Stimulated activated naive CD8-positive, alpha-beta T cell treated with anti-CD3 and anti-CD28 coated beads, Interleukin-15, Interleukin-2, amounts not matched to agents 100 ng/mL and 50 ng/mL, for 24 hours (primary cell): ENCODE measurements at regions not wholly inside any gene's neighbourhood (a gene's known extent, or its start where the extent isn't known, plus 50 kb on each side); places are given as distances from the start of the nearest gene placed in this dataset.
"Not testable (repeated sequence)": the region's sequence is repeated elsewhere in the genome, so short reads cannot be mapped to it uniquely, and the experiment has no call there.

Experiments
- H3K27ac Mint-ChIP-seq: one replicate; pipeline ENCODE4 v1.8.0; 2021; ENCODE audit warnings: mild to moderate bottlenecking, mixed read lengths
- H3K27me3 Mint-ChIP-seq: one replicate; pipeline ENCODE4 v1.8.0; 2021; ENCODE audit warnings: mixed read lengths
- H3K36me3 Mint-ChIP-seq: one replicate; pipeline ENCODE4 v1.8.0; 2021; ENCODE audit warnings: low read depth, mixed read lengths
- H3K4me1 Mint-ChIP-seq: one replicate; pipeline ENCODE4 v1.8.0; 2021; ENCODE audit warnings: low read depth, mixed read lengths
- H3K4me3 Mint-ChIP-seq: one replicate; pipeline ENCODE4 v1.8.0; 2021; ENCODE audit warnings: mild to moderate bottlenecking, mixed read lengths
- H3K9me3 Mint-ChIP-seq: one replicate; pipeline ENCODE4 v1.8.0; 2021; ENCODE audit warnings: mixed read lengths

DNA sequence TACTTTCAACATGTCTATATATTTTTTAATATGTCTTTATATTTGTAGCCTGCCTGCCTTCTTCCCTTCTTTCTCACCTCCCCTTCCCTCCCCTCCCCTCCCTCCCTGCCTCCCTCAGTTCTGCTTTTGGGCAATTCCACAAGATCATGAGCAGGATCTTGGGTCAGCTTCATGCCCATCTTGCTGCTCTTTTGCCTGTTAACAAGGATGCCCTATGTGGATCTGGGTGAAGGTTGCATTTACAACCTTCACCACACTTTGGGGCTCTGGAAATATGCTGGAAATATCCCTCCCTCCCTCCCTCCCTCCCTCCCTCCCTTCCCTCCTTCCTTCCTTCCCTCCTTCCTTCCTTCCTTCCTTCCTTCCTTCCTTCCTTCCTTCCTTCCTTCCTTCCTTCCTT, 334.1 kb upstream of the FAM98A start:
- no peaks in the 10 kb centered on the region for H3K4me1 Mint-ChIP-seq
- no peaks in the 10 kb centered on the region for H3K36me3 Mint-ChIP-seq
- no peaks in the 10 kb centered on the region for H3K27me3 Mint-ChIP-seq
- no peak overlapping the region for H3K27ac Mint-ChIP-seq
- no peak overlapping the region for H3K4me3 Mint-ChIP-seq
- no peaks in the 10 kb centered on the region for H3K9me3 Mint-ChIP-seq

DNA sequence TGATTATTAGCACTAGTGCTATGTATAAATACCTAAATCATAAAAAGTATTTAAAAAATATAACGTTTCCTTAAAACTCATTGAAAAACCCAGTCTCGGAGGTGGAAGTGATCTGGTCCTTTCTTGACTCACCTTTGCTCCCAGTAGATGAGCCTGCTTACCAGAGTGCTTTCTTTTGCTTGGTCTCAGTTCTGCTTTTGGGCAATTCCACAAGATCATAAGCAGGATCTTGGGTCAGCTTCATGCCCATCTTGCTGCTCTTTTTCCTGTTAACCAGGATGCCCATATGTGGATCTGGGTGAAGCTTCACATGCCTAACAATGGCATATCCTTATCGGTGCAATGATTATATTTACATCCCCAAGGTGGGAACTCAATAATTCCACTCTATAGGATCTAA, 332.1 kb upstream of the FAM98A start:
- Mint-ChIP-seq H3K4me3 (no peak overlapping the region), H3K4me1 (no peaks in the 10 kb centered on the region), H3K27ac (no peak overlapping the region), H3K36me3 (no peaks in the 10 kb centered on the region), H3K27me3 (no peaks in the 10 kb centered on the region), H3K9me3 (peaks cover 4% of the 10 kb centered on the region)

DNA sequence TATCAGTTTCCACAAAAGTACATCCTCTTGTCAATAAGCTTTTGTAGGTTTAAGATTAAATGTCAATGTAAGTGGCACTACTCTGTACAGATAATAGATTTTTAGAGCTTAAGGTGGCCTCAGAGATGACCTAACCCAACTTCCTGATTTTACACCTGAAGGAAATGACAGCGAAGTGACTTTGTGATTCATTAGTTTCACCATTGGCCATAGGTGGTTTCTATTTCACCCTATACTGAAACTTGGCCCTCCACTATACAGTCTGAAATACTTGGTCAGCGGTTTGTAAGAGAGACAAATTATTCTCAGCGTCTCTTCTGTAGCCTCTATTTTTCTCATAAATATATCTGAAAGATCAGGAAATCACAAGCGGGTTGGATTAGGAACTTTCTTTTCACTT, 330.4 kb upstream of the FAM98A start:
- Mint-ChIP-seq H3K9me3 (peaks cover 4% of the 10 kb centered on the region), H3K4me1 (no peaks in the 10 kb centered on the region), H3K27me3 (no peaks in the 10 kb centered on the region), H3K27ac (no peak overlapping the region), H3K4me3 (no peak overlapping the region), H3K36me3 (no peaks in the 10 kb centered on the region)

DNA sequence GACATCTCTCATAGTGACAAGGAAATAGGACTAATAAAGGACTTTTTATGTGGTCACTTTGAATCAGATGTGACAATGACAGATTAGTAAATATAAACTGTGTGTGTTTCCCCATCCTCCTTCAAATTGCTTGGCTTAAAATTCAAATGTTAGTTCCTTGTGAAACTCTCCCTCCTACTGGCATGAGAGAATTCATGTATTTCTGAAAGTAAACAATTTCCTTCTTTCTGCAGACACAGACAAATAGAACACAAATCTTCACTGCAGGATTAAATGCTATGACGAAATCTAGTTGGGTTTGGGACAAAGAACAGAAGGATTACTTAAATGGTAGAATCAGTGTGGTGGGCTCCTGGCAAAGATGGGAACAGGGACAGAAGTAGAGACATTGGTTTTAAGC, 328.7 kb upstream of the FAM98A start:
- Mint-ChIP-seq H3K27me3 (no peaks in the 10 kb centered on the region), H3K27ac (no peak overlapping the region), H3K4me1 (no peaks in the 10 kb centered on the region), H3K36me3 (no peaks in the 10 kb centered on the region), H3K9me3 (peaks cover 4% of the 10 kb centered on the region), H3K4me3 (no peak overlapping the region)

DNA sequence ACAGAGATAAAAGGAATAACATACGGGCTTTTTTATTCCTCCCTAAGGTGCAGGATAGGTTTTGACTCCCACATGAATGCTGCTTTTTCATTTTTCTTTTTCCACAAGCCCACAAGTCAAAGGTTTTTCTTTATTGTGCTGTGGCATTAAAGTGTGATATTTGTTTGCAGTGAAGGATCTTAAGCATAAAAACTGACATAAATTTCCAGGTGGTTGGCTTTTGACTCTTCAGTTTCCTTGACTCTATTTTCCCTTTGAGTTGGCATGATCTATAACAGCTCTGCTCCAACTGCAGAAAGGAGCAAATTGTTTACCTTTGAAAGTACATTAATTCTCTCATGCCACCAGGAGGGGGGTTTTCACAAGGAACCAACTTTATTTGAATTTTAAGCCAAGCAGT, 326.2 kb upstream of the FAM98A start:
- peaks cover 4% of the 10 kb centered on the region for H3K9me3 Mint-ChIP-seq
- H3K4me3 Mint-ChIP-seq: no peak overlapping the region
- H3K27me3 Mint-ChIP-seq: no peaks in the 10 kb centered on the region
- H3K4me1 Mint-ChIP-seq: no peaks in the 10 kb centered on the region
- H3K27ac Mint-ChIP-seq: no peak overlapping the region
- no peaks in the 10 kb centered on the region for H3K36me3 Mint-ChIP-seq

DNA sequence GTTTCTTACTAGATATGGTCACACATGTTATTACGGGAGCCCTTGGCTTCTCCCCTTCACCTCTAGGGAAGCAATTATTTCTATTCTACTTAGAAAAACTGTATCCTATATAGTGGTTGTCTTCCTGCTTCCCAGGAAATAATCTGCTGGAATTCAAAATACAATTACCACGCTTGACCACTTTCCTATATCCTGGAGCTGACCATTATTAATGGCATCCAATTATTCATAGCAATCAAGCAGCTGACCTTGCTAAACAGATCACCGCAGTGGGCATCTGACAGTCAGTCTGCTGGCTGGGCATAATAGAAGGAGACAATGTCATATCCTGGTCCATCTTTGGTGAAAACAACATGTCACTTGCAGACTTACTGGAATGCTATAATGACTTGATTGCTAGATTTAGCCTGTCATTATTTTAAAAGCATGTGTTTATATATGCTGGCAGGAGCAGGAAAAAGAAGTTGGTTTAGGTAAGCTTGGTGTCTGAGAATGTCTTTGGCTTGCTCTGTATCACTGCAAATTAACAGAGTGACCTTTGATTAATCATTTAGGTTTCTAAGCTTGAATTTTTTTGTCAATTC, 325.6 kb upstream of the FAM98A start:
- H3K9me3 Mint-ChIP-seq: peaks cover 4% of the 10 kb centered on the region
- H3K27me3 Mint-ChIP-seq: no peaks in the 10 kb centered on the region
- H3K36me3 Mint-ChIP-seq: no peaks in the 10 kb centered on the region
- no peaks in the 10 kb centered on the region for H3K4me1 Mint-ChIP-seq
- no peak overlapping the region for H3K27ac Mint-ChIP-seq
- H3K4me3 Mint-ChIP-seq: no peak overlapping the region

DNA sequence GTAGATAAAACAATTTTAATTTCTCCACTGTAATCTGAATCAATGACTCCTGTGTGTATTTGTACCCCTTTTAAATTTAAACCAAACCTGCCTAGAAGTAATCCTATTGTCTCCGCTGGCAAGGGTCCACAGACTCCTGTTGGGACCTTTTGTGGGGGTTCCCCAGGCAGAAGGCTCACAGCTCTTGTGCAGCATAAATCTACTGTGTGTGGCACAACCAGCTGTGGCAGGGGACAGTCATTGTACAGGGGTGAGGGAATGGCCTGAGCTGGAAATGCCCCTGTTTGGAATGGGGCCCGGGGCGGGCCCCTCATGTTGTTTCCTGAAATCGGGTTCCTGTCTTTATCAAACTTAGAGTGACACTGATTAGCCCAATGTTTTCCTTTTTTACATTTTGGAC, 318.2 kb upstream of the FAM98A start:
- H3K27ac Mint-ChIP-seq: no peak overlapping the region
- no peak overlapping the region for H3K4me3 Mint-ChIP-seq
- no peaks in the 10 kb centered on the region for H3K27me3 Mint-ChIP-seq
- H3K4me1 Mint-ChIP-seq: no peaks in the 10 kb centered on the region
- no peaks in the 10 kb centered on the region for H3K36me3 Mint-ChIP-seq
- peaks cover 26% of the 10 kb centered on the region for H3K9me3 Mint-ChIP-seq

DNA sequence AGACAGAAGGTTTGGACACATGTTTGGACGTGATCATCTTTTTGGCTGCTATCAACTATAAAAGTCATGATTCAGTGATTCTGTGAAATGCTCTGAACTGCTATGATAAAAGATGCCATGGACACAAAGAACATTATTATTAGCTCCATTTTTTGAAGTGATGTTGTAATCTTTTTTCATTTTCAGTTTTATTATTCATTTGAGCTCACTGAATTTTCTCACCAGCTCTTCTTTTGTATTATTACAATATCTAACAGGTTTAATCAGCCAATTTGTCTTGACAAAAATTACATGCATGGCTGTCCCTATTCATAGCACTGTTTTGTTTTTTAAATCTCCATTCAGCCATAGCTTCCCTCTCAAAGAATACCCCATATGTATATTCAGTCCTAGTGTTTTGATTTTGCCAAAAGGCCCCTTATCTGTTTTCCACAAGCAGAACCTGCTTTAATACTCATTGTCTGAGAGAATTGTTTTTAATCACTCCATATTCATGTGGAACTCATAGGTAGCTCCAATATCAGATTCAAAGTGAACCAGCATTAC, 314.0 kb upstream of the FAM98A start:
- Mint-ChIP-seq H3K9me3 (peaks cover 30% of the 10 kb centered on the region), H3K27ac (no peak overlapping the region), H3K4me3 (no peak overlapping the region), H3K27me3 (no peaks in the 10 kb centered on the region), H3K4me1 (no peaks in the 10 kb centered on the region), H3K36me3 (no peaks in the 10 kb centered on the region)

DNA sequence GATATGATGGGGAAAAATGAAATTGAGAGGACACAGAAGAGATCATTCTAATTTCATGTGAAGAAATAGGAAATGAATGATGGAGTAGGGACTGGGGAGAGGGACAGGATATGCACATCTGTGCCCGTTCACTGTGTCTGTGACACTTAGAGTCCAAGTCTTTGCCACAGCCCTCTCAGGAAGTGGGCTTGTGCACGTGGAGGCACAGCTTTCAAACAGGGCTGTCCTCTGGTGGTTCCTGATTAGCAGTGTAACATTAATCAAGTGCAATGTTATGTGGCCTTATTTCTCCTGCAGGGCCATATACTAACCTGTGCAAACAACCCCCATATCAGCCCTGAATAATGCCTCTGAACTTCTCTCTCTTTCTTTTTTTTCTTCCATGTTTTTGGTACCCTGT, 312.2 kb upstream of the FAM98A start:
- Mint-ChIP-seq H3K36me3 (no peaks in the 10 kb centered on the region), H3K4me3 (no peak overlapping the region), H3K4me1 (no peaks in the 10 kb centered on the region), H3K9me3 (peaks cover 30% of the 10 kb centered on the region), H3K27ac (no peak overlapping the region), H3K27me3 (no peaks in the 10 kb centered on the region)

DNA sequence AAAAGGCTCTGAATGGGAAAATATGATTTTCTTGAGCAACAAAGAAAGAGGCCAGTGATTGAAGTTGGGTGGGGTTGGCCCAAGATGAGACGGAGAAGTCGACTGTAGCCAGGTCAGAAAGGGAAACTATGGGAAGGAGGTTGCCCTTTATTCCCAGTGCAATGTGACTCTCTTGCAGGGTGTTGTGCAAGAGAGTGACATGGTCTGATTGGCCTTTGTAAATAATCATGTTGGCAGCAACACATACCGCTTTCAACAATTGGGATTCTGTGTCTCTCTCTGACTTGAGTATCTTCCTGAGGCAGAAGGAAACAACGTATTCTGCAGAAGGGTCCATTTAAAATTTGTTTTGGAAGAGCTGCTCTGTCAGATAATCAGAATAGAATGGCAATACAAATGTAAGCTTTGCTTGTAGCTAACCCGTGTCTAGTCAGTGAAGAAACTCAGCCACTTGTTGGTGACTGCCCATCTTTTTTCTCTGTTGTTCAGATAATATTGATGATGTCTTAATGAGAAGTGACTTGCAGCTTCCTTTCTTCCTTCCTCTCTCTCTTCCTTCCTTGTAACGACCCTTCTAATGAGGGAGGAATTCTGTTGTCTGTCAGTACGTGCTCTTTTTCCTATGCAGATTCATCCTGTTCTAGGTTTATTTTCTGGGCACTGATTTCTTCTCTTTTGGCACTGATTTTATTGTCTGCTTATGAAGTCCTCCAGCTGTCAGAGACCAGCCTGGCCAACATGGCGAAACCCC, 311.0 kb upstream of the FAM98A start:
- no peak overlapping the region for H3K4me3 Mint-ChIP-seq
- no peaks in the 10 kb centered on the region for H3K36me3 Mint-ChIP-seq
- H3K27me3 Mint-ChIP-seq: no peaks in the 10 kb centered on the region
- H3K27ac Mint-ChIP-seq: no peak overlapping the region
- H3K9me3 Mint-ChIP-seq: peaks cover 25% of the 10 kb centered on the region
- no peaks in the 10 kb centered on the region for H3K4me1 Mint-ChIP-seq

DNA sequence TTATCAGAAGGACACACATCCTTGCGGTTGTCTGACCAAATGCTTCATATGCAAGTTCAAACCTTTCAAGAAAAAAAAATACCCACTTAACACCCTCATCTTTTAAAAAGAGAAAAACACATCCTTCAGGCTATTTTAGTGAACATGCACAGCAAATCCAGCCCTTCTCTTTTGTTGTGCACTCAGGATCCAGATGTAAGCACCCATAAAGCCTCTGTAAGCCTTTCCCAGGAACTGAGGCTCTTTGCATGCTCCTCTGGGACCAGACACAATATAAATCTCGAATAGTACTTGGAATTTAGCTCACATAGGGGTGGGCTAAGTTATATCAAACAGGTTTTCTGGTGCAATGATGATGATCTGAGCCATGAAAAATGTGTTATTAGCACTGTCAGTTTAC, 308.8 kb upstream of the FAM98A start:
- no peaks in the 10 kb centered on the region for H3K36me3 Mint-ChIP-seq
- H3K27ac Mint-ChIP-seq: no peak overlapping the region
- H3K4me3 Mint-ChIP-seq: no peak overlapping the region
- no peaks in the 10 kb centered on the region for H3K4me1 Mint-ChIP-seq
- H3K9me3 Mint-ChIP-seq: peaks cover 7% of the 10 kb centered on the region
- no peaks in the 10 kb centered on the region for H3K27me3 Mint-ChIP-seq

DNA sequence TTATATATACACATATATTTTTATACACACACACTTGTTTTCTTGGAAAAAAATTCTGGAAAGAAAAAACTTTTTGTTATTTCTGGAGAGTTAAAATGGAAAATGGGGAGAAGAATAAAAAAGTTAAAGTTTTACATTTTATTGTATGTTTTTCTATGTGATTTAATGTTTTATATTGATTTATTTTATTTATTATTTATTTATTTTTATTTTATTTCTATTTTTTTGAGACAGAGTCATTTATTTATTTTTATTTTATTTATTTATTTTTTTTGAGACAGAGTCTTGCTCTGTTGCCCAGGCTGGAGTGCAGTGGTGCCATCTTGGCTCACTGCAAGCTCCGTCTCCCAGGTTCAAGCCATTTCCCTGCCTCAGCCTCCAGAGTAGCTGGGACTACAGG, 307.0 kb upstream of the FAM98A start:
- not testable (repeated sequence) for H3K27ac Mint-ChIP-seq, H3K27me3 Mint-ChIP-seq

DNA sequence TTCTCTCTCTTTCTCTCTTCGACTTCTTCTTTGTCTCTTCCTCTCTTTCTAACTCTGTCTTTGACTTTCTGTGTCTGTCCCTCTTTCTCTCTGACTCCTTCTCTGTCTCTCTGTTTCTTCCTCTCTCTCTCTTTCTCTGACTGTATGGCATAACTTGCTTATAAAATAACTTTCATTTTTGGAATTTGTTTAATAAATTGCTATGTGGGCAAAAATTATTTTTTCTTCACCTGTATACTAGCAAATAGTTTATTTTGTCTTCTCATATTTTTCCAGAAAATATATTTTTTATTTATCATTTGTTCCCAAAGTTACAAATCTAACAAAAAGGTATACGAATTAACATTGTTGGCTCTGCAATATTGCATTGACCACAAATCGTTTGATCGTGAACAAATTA, 305.7 kb upstream of the FAM98A start:
- Mint-ChIP-seq H3K9me3 (peaks cover 4% of the 10 kb centered on the region), H3K36me3 (no peaks in the 10 kb centered on the region), H3K27me3 (no peaks in the 10 kb centered on the region), H3K27ac (no peak overlapping the region), H3K4me1 (no peaks in the 10 kb centered on the region), H3K4me3 (no peak overlapping the region)

More for the DNA sequence above, 307.0 kb upstream of the FAM98A start:
- H3K4me3 Mint-ChIP-seq, H3K9me3 Mint-ChIP-seq, H3K36me3 Mint-ChIP-seq, H3K4me1 Mint-ChIP-seq: not testable (repeated sequence)

DNA sequence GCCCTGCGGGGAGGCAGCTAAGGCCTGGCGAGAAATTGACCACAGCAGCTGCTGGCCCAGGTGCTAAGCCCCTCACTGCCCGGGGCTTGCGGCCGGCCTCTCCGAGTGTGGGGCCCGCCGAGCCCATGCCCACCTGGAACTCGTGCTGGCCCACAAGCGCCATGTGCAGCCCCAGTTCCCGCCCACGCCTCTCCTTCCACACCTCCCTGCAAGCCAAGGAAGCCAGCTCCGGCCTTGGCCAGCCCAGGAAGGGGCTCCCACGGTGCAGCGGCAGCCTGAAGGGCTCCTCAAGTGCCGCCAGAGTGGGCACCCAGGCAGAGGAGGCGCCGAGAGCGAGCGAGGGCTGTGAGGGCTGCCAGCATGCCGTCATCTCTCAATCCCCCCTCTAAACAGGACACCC, 304.6 kb upstream of the FAM98A start:
- Mint-ChIP-seq H3K9me3 (no peaks in the 10 kb centered on the region), H3K4me3 (no peak overlapping the region), H3K27me3 (no peaks in the 10 kb centered on the region), H3K27ac (no peak overlapping the region), H3K36me3 (no peaks in the 10 kb centered on the region), H3K4me1 (no peaks in the 10 kb centered on the region)

DNA sequence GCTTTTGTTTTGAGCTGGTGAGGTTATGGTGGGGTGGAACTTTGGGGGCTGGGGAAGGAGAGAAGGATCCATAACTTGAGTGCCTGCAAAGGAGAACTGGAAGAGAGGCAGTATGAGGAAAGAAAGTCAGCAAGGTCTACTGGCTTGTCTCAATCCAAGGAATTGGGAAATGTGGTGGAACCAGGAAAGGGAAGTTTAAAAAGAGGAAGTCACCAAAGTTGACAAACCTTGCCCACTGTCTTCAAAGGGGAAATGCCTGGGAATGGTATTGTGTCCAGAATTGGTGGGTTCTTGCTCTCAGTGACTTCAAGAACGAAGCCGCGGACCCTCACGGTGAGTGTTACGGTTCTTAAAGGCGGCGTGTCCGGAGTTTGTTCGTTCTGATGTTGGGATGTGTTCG, 304.1 kb upstream of the FAM98A start:
- Mint-ChIP-seq H3K9me3 (no peaks in the 10 kb centered on the region), H3K27me3 (no peaks in the 10 kb centered on the region), H3K4me1 (no peaks in the 10 kb centered on the region), H3K4me3 (no peak overlapping the region), H3K27ac (no peak overlapping the region), H3K36me3 (no peaks in the 10 kb centered on the region)

DNA sequence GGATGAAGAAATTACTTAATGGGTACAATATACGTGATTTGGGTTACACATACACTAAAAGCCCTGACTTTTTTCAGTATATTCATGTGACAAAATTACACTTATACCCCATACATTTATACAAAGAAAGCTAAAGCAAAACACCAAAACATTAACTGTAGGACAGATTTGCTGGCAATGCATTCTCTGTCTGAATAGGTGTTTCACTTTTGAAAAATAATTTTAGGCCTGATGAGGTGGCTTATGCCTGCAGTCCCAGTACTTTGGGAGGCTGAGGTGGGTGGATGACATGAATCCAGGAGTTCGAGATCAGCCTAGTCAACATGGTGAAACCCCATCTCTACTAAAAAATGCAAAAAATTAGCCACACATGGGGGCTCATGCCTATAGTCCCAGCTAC, 301.5 kb upstream of the FAM98A start:
- Mint-ChIP-seq H3K36me3 (no peaks in the 10 kb centered on the region), H3K9me3 (no peaks in the 10 kb centered on the region), H3K4me1 (no peaks in the 10 kb centered on the region), H3K27me3 (no peaks in the 10 kb centered on the region), H3K27ac (no peak overlapping the region), H3K4me3 (no peak overlapping the region)
